NCI-H187 (cell line): ENCODE measurements at regions not wholly inside any gene's neighbourhood (a gene's known extent, or its start where the extent isn't known, plus 50 kb on each side); places are given as distances from the start of the nearest gene placed in this dataset.
"Not testable (repeated sequence)": the region's sequence is repeated elsewhere in the genome, so short reads cannot be mapped to it uniquely, and the experiment has no call there.

Experiments used
- DNase-seq, 2 experiments: peaks; one replicate each; lab custom pipeline; 2025; lab: John Stamatoyannopoulos, UW

- no peak for DNase-seq
Observed at GRCh38 chr1:116185161-116185701, 74.0 kb downstream of the MAB21L3 start.

GRCh38 chr1:116189481-116189880 lies 78.3 kb downstream of the MAB21L3 start:
- no peak for DNase-seq

- DNase-seq, result no peak
Observed at GRCh38 chr1:116191294-116191693, 80.1 kb downstream of the MAB21L3 start.

GRCh38 chr1:116193768-116194167 lies 82.6 kb downstream of the MAB21L3 start:
- DNase-seq, result no peak

GRCh38 chr1:116194568-116194967 lies 83.4 kb downstream of the MAB21L3 start:
- no peak for DNase-seq

- DNase-seq, result no peak
Observed at GRCh38 chr1:116195077-116195868, 84.1 kb downstream of the MAB21L3 start.

- not testable (repeated sequence) for DNase-seq
Observed at GRCh38 chr1:116200343-116200742, 89.1 kb downstream of the MAB21L3 start.

- no peak for DNase-seq
Observed at GRCh38 chr1:116201911-116202310, 90.7 kb downstream of the MAB21L3 start.

- no peak for DNase-seq
Observed at GRCh38 chr1:116203181-116203723, 92.1 kb downstream of the MAB21L3 start.

- DNase-seq, result no peak
Observed at GRCh38 chr1:116203920-116204319, 92.7 kb downstream of the MAB21L3 start.

GRCh38 chr1:116205941-116206679 lies 94.9 kb downstream of the MAB21L3 start:
- DNase-seq, result no peak

- no peak for DNase-seq
Observed at GRCh38 chr1:116207126-116207735, 96.0 kb downstream of the MAB21L3 start.

- DNase-seq, result no peak
Observed at GRCh38 chr1:116208136-116208535, 96.9 kb downstream of the MAB21L3 start.

GRCh38 chr1:116211294-116211693 lies 100.1 kb downstream of the MAB21L3 start:
- DNase-seq, result no peak

- no peak for DNase-seq
Observed at GRCh38 chr1:116218922-116219321, 107.7 kb downstream of the MAB21L3 start.

- DNase-seq, result no peak
Observed at GRCh38 chr1:116219651-116220434, 108.6 kb downstream of the MAB21L3 start.

- DNase-seq, result no peak
Observed at GRCh38 chr1:116224111-116224510, 112.9 kb downstream of the MAB21L3 start.

- no peak for DNase-seq
Observed at GRCh38 chr1:116224561-116224960, 113.4 kb downstream of the MAB21L3 start.

GRCh38 chr1:116226017-116226416 lies 114.8 kb downstream of the MAB21L3 start:
- DNase-seq, result no peak

- no peak for DNase-seq
Observed at GRCh38 chr1:116228511-116228910, 117.3 kb downstream of the MAB21L3 start.

GRCh38 chr1:116230712-116231111 lies 119.5 kb downstream of the MAB21L3 start:
- DNase-seq, result no peak

GRCh38 chr1:116231752-116232151 lies 120.6 kb downstream of the MAB21L3 start:
- DNase-seq, result no peak
